ENCODE measurements at regions not wholly inside any gene's neighbourhood (a gene's known extent, or its start where the extent isn't known, plus 50 kb on each side); places are given as distances from the start of the nearest gene placed in this dataset.

DNA sequence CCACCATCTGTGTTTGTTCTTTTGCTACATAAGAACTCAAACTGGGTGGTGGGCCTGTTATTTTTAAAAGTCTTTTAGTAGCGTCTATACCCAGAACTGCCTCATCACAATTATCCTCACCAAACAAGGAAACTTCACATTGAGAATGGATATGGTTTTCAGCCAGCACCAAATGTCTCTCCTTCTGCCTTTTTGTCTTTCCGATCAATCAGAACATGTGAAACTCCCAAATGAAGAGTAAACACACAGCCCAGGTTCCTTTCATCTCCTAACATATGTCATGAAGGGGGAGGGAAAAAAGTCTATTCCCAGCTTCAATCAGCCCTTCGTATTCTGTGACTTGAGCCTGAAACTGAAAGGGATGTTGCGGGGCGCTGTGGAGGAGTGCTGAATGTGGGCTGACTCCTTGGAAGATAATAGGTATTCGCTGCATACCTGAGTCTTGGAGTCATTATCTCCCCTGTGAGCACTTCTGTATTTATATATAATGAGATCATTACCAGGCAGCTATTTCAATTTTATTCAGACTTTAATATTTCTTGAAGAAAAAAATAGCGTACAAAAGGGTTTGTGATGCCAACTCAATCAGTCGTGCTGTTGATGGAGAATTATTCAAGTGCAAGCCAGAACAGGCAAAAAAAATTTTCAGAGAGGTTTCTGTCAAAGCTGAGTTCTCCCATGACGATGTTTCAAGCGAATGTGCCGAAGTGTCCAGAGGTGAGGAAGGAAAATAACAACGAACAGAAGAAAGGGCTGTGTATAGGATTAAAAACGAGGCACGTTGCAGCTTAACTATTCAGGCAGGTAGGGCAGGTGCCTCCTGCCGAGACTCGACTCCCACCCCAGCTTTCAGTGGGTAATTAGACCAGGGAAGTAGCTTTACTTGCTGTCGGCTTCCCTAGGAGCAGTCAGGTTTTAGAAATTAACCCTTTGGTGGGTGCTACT, 163.9 kb upstream of the NOCT start:
- H3K27me3 ChIP-seq (ENCODE audit: insufficient read depth, low read length): peaks cover 18% of the 10 kb centered on the region
- no peaks in the 10 kb centered on the region for H3K36me3 ChIP-seq (ENCODE audit: insufficient read depth, low read length)
- peak overlapping the region; percentile 28 for H3K4me2 ChIP-seq (ENCODE audit: insufficient read depth, low read length)
- H4K20me1 ChIP-seq (ENCODE audit: insufficient read depth, low read length): no peaks in the 10 kb centered on the region
- no peaks in the 10 kb centered on the region for H3K79me2 ChIP-seq (ENCODE audit: insufficient read depth, low read length)
- TF ChIP-seq, protein P1, sequence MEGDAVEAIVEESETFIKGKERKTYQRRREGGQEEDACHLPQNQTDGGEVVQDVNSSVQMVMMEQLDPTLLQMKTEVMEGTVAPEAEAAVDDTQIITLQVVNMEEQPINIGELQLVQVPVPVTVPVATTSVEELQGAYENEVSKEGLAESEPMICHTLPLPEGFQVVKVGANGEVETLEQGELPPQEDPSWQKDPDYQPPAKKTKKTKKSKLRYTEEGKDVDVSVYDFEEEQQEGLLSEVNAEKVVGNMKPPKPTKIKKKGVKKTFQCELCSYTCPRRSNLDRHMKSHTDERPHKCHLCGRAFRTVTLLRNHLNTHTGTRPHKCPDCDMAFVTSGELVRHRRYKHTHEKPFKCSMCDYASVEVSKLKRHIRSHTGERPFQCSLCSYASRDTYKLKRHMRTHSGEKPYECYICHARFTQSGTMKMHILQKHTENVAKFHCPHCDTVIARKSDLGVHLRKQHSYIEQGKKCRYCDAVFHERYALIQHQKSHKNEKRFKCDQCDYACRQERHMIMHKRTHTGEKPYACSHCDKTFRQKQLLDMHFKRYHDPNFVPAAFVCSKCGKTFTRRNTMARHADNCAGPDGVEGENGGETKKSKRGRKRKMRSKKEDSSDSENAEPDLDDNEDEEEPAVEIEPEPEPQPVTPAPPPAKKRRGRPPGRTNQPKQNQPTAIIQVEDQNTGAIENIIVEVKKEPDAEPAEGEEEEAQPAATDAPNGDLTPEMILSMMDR (IDR thresholded peaks at IDR 0.05; ENCODE audit: extremely low read depth, low read depth, low read length): no peak
- H2AFZ ChIP-seq (ENCODE audit: low read length): no peak overlapping the region
- H3K27ac ChIP-seq (ENCODE audit: low read depth, low read length): no peak overlapping the region
- H3K4me1 ChIP-seq (ENCODE audit: insufficient read depth, low read length): no peaks in the 10 kb centered on the region
- H3K4me3 ChIP-seq (ENCODE audit: insufficient read depth, low read length): no peak overlapping the region
- no peak for DNase-seq (ENCODE audit: insufficient read length, low spot score, missing footprints)
- no peaks in the 10 kb centered on the region for H3K9me3 ChIP-seq (ENCODE audit: low read depth, low read length)

DNA sequence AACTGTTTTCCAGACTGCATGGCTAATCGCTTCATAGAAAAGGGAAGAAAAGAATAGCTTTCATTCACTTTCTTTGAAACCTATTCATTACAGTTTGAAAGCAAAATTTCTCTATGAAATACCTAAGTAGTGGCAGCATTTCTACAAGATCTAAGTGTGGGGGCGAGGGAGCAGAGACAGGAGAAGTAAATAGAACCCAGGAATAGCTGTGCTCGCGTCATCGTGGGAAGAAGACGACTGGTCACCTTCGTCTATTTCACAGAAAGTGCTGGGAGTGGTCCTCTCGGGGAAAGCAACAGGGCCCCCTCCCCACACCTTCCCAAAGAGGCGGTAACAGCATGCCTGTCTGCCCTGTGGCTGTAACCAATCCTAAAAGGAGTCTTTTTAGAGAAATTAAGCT, 169.9 kb upstream of the NOCT start:
- no peaks in the 10 kb centered on the region for H3K36me3 ChIP-seq (ENCODE audit: insufficient read depth, low read length)
- H3K4me1 ChIP-seq (ENCODE audit: insufficient read depth, low read length): no peaks in the 10 kb centered on the region
- no peaks in the 10 kb centered on the region for H3K9me3 ChIP-seq (ENCODE audit: low read depth, low read length)
- no peak overlapping the region for H3K4me3 ChIP-seq (ENCODE audit: insufficient read depth, low read length)
- no peaks in the 10 kb centered on the region for H3K79me2 ChIP-seq (ENCODE audit: insufficient read depth, low read length)
- peaks cover 22% of the 10 kb centered on the region for H3K27me3 ChIP-seq (ENCODE audit: insufficient read depth, low read length)
- no peak overlapping the region for H3K27ac ChIP-seq (ENCODE audit: low read depth, low read length)
- DNase-seq (ENCODE audit: insufficient read length, low spot score, missing footprints): no peak
- TF ChIP-seq, protein P1 (IDR thresholded peaks at IDR 0.05; ENCODE audit: extremely low read depth, low read depth, low read length): no peak
- no peak overlapping the region for H2AFZ ChIP-seq (ENCODE audit: low read length)
- H3K4me2 ChIP-seq (ENCODE audit: insufficient read depth, low read length): no peak overlapping the region
- H4K20me1 ChIP-seq (ENCODE audit: insufficient read depth, low read length): no peaks in the 10 kb centered on the region

DNA sequence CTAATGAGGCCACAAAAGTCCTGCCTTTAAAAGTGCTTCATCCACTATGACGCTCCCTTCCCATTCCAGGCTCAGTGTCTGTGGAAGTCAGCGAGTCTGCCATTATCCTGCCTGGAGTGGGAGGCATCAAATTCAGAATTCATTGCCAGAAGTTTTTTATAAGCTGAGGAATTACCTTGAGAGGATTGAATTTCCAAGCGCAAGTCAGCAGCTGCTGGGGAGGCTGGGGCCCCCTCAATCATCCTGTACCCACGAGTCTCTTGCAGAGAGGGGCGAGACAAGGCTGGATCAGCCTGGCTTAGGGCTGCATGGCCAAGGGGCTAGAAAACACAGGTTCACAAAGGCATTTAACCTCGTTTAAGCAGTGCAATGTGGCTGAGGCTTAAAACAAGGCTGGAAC, 170.5 kb upstream of the NOCT start:
- Histone ChIP-seq H3K4me1 (ENCODE audit: insufficient read depth, low read length) (no peaks in the 10 kb centered on the region), H3K79me2 (ENCODE audit: insufficient read depth, low read length) (no peaks in the 10 kb centered on the region), H3K36me3 (ENCODE audit: insufficient read depth, low read length) (no peaks in the 10 kb centered on the region), H4K20me1 (ENCODE audit: insufficient read depth, low read length) (no peaks in the 10 kb centered on the region), H3K4me2 (ENCODE audit: insufficient read depth, low read length) (no peak overlapping the region), H3K4me3 (ENCODE audit: insufficient read depth, low read length) (no peak overlapping the region), H3K9me3 (ENCODE audit: low read depth, low read length) (no peaks in the 10 kb centered on the region), H3K27me3 (ENCODE audit: insufficient read depth, low read length) (peaks cover 25% of the 10 kb centered on the region), H3K27ac (ENCODE audit: low read depth, low read length) (no peak overlapping the region), H2AFZ (ENCODE audit: low read length) (no peak overlapping the region)
- DNase-seq (ENCODE audit: insufficient read length, low spot score, missing footprints): no peak
- TF ChIP-seq, protein P1 (IDR thresholded peaks at IDR 0.05; ENCODE audit: extremely low read depth, low read depth, low read length): no peak

DNA sequence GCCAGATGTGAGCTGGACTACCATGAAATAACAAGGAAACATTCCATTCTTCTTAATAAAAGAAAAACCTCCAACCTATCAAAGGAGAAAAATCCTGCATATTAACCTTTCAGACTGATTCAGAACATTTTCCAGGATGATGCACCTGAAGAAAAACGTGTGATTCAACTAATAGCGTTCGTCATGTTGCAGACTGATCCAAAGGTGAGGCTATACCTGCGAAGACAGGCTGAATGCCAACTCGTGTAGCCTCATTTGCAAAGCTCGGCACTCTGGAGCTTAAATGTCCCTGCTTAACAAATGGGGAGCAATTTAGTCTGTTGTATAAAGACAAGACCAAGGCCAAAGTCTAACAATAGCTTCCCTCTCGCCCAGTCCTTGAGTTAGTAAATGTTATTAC, 172.0 kb upstream of the NOCT start:
- no peak overlapping the region for H3K4me2 ChIP-seq (ENCODE audit: insufficient read depth, low read length)
- no peak overlapping the region for H2AFZ ChIP-seq (ENCODE audit: low read length)
- H3K4me1 ChIP-seq (ENCODE audit: insufficient read depth, low read length): no peaks in the 10 kb centered on the region
- DNase-seq (ENCODE audit: insufficient read length, low spot score, missing footprints): no peak
- H4K20me1 ChIP-seq (ENCODE audit: insufficient read depth, low read length): no peaks in the 10 kb centered on the region
- TF ChIP-seq, protein P1 (IDR thresholded peaks at IDR 0.05; ENCODE audit: extremely low read depth, low read depth, low read length): no peak
- H3K4me3 ChIP-seq (ENCODE audit: insufficient read depth, low read length): no peak overlapping the region
- no peaks in the 10 kb centered on the region for H3K9me3 ChIP-seq (ENCODE audit: low read depth, low read length)
- no peaks in the 10 kb centered on the region for H3K36me3 ChIP-seq (ENCODE audit: insufficient read depth, low read length)
- no peak overlapping the region for H3K27ac ChIP-seq (ENCODE audit: low read depth, low read length)
- H3K79me2 ChIP-seq (ENCODE audit: insufficient read depth, low read length): no peaks in the 10 kb centered on the region
- peaks cover 31% of the 10 kb centered on the region for H3K27me3 ChIP-seq (ENCODE audit: insufficient read depth, low read length)
